ENCODE measurements at regions not wholly inside any gene's neighbourhood (a gene's known extent, or its start where the extent isn't known, plus 50 kb on each side); places are given as distances from the start of the nearest gene placed in this dataset.

GRCh38 chr1:4062992-4063391, 162.9 kb upstream of the C1orf174 start:
- peaks cover 6% of the 10 kb centered on the region for H3K9me3 ChIP-seq (ENCODE audit: insufficient read depth, low read depth, low read length)
- no peaks in the 10 kb centered on the region for H3K27me3 Mint-ChIP-seq (ENCODE audit: low read depth, unreplicated experiment)
- DNase-seq (ENCODE audit: low read depth): no peak
- H3K4me1 ChIP-seq (ENCODE audit: insufficient read depth, low read length): no peaks in the 10 kb centered on the region
- no peaks in the 10 kb centered on the region for H3K4me1 Mint-ChIP-seq (ENCODE audit: low read depth, unreplicated experiment)
- H3K36me3 Mint-ChIP-seq (ENCODE audit: low read depth, unreplicated experiment): no peaks in the 10 kb centered on the region
- no peaks in the 10 kb centered on the region for H4K20me1 ChIP-seq (ENCODE audit: insufficient read depth, low read length)
- no peak overlapping the region for H3K4me3 Mint-ChIP-seq (ENCODE audit: unreplicated experiment)
- no peaks in the 10 kb centered on the region for H3K27me3 ChIP-seq (ENCODE audit: insufficient read depth, low read length)
- H3K4me3 ChIP-seq (ENCODE audit: insufficient read depth, low read depth, low read length): no peak overlapping the region
- no peak overlapping the region for H2AFZ ChIP-seq (ENCODE audit: low read depth, low read length)
- H3K4me2 ChIP-seq (ENCODE audit: low read length): no peak overlapping the region
- no peak for FAIRE-seq
- no peak overlapping the region for H3K9ac ChIP-seq (ENCODE audit: low read length)
- no peaks in the 10 kb centered on the region for H3K36me3 ChIP-seq (ENCODE audit: insufficient read depth, low read length)
- no peaks in the 10 kb centered on the region for H3K79me2 ChIP-seq (ENCODE audit: insufficient read depth, low read length)
- TF ChIP-seq EZH2 (IDR thresholded peaks at IDR 0.05; ENCODE audit: insufficient read depth, low read length) (no peak), CTCF (IDR thresholded peaks at IDR 0.05; ENCODE audit: insufficient read depth, low read depth, low read length) (no peak)
- no peak overlapping the region for H3K27ac ChIP-seq (ENCODE audit: low read depth, low read length)
- no peak overlapping the region for H3K27ac Mint-ChIP-seq (ENCODE audit: unreplicated experiment)
- no peaks in the 10 kb centered on the region for H3K9me3 Mint-ChIP-seq (ENCODE audit: unreplicated experiment)

DNA sequence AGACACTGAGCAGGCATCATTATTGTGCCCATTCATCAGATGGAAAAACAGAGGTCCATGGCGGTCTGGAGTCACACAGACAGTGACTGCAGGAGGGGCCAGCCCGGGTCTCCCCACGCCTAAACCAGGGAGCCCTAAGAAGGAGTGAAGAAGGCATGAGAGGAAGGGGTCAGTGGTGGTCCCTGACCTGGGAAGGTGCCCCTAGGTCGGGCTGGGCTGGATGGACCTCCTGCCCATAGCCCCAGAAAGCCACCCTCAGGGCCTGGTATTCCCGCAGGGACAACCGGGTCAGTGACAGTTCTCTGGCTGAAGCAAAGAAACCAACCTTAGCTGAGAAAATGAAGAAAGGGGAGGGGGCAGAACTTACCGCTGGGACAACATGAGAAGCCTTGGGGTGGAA, 163.4 kb upstream of the C1orf174 start:
- H3K27ac Mint-ChIP-seq (ENCODE audit: unreplicated experiment): no peak overlapping the region
- Histone ChIP-seq H3K9me3 (ENCODE audit: insufficient read depth, low read depth, low read length) (peaks cover 6% of the 10 kb centered on the region), H4K20me1 (ENCODE audit: insufficient read depth, low read length) (no peaks in the 10 kb centered on the region), H3K36me3 (ENCODE audit: insufficient read depth, low read length) (no peaks in the 10 kb centered on the region), H3K4me1 (ENCODE audit: insufficient read depth, low read length) (no peaks in the 10 kb centered on the region), H3K4me3 (ENCODE audit: insufficient read depth, low read depth, low read length) (no peak overlapping the region), H2AFZ (ENCODE audit: low read depth, low read length) (no peak overlapping the region), H3K27ac (ENCODE audit: low read depth, low read length) (no peak overlapping the region), H3K4me2 (ENCODE audit: low read length) (no peak overlapping the region), H3K9ac (ENCODE audit: low read length) (no peak overlapping the region), H3K79me2 (ENCODE audit: insufficient read depth, low read length) (no peaks in the 10 kb centered on the region), H3K27me3 (ENCODE audit: insufficient read depth, low read length) (no peaks in the 10 kb centered on the region)
- no peaks in the 10 kb centered on the region for H3K36me3 Mint-ChIP-seq (ENCODE audit: low read depth, unreplicated experiment)
- no peak overlapping the region for H3K4me3 Mint-ChIP-seq (ENCODE audit: unreplicated experiment)
- FAIRE-seq (no peak), DNase-seq (ENCODE audit: low read depth) (no peak)
- TF ChIP-seq EZH2 (IDR thresholded peaks at IDR 0.05; ENCODE audit: insufficient read depth, low read length) (no peak), CTCF (IDR thresholded peaks at IDR 0.05; ENCODE audit: insufficient read depth, low read depth, low read length) (no peak)
- no peaks in the 10 kb centered on the region for H3K4me1 Mint-ChIP-seq (ENCODE audit: low read depth, unreplicated experiment)
- no peaks in the 10 kb centered on the region for H3K27me3 Mint-ChIP-seq (ENCODE audit: low read depth, unreplicated experiment)
- H3K9me3 Mint-ChIP-seq (ENCODE audit: unreplicated experiment): no peaks in the 10 kb centered on the region

GRCh38 chr1:4064150-4064889, 164.2 kb upstream of the C1orf174 start:
- H3K79me2 ChIP-seq (ENCODE audit: insufficient read depth, low read length): no peaks in the 10 kb centered on the region
- FAIRE-seq (no peak), DNase-seq (ENCODE audit: low read depth) (no peak)
- H3K4me2 ChIP-seq (ENCODE audit: low read length): no peak overlapping the region
- H4K20me1 ChIP-seq (ENCODE audit: insufficient read depth, low read length): no peaks in the 10 kb centered on the region
- H3K9me3 ChIP-seq (ENCODE audit: insufficient read depth, low read depth, low read length): peaks cover 6% of the 10 kb centered on the region
- no peak overlapping the region for H3K4me3 ChIP-seq (ENCODE audit: insufficient read depth, low read depth, low read length)
- H3K9ac ChIP-seq (ENCODE audit: low read length): no peak overlapping the region
- Mint-ChIP-seq H3K4me3 (ENCODE audit: unreplicated experiment) (no peak overlapping the region), H3K27ac (ENCODE audit: unreplicated experiment) (no peak overlapping the region), H3K4me1 (ENCODE audit: low read depth, unreplicated experiment) (no peaks in the 10 kb centered on the region), H3K9me3 (ENCODE audit: unreplicated experiment) (no peaks in the 10 kb centered on the region), H3K27me3 (ENCODE audit: low read depth, unreplicated experiment) (no peaks in the 10 kb centered on the region), H3K36me3 (ENCODE audit: low read depth, unreplicated experiment) (no peaks in the 10 kb centered on the region)
- TF ChIP-seq EZH2 (IDR thresholded peaks at IDR 0.05; ENCODE audit: insufficient read depth, low read length) (no peak), CTCF (IDR thresholded peaks at IDR 0.05; ENCODE audit: insufficient read depth, low read depth, low read length) (no peak)
- no peaks in the 10 kb centered on the region for H3K36me3 ChIP-seq (ENCODE audit: insufficient read depth, low read length)
- no peaks in the 10 kb centered on the region for H3K4me1 ChIP-seq (ENCODE audit: insufficient read depth, low read length)
- no peak overlapping the region for H2AFZ ChIP-seq (ENCODE audit: low read depth, low read length)
- no peak overlapping the region for H3K27ac ChIP-seq (ENCODE audit: low read depth, low read length)
- H3K27me3 ChIP-seq (ENCODE audit: insufficient read depth, low read length): no peaks in the 10 kb centered on the region
